Osteoblast (primary cell): ENCODE measurements at regions not wholly inside any gene's neighbourhood (a gene's known extent, or its start where the extent isn't known, plus 50 kb on each side); places are given as distances from the start of the nearest gene placed in this dataset.
A peak's percentile ranks its signal among the peaks of the same experiment; 100 is the strongest.

ENCODE experiments used
- DNase-seq: peaks from one replicate; pipeline ENCODE4 v3.0.0; 2011; ENCODE audit warnings: low spot score, mixed read lengths; ENCODE audit not compliant: insufficient read length; ENCODE audit errors: missing footprints
- H2AFZ ChIP-seq: 2 replicates; pipeline ENCODE4 v1.6.0; 2011; ENCODE audit warnings: mild to moderate bottlenecking, low read length
- H3K27ac ChIP-seq: 2 replicates; pipeline ENCODE4 v1.5.1; 2011; ENCODE audit warnings: mild to moderate bottlenecking, low read depth, low read length, moderate library complexity
- H3K27me3 ChIP-seq: 2 replicates; pipeline ENCODE4 v1.6.0; 2012; ENCODE audit warnings: mild to moderate bottlenecking, control low read depth, inconsistent platforms, low read length, moderate library complexity; ENCODE audit not compliant: insufficient read depth
- H3K36me3 ChIP-seq: 2 replicates; pipeline ENCODE4 v1.5.1; 2011; ENCODE audit warnings: mild to moderate bottlenecking, low read length, control low read depth, moderate library complexity; ENCODE audit not compliant: insufficient read depth
- H3K4me1 ChIP-seq: 2 replicates; pipeline ENCODE4 v1.5.1; 2011; ENCODE audit warnings: mild to moderate bottlenecking, low read length, control low read depth, moderate library complexity; ENCODE audit not compliant: insufficient read depth
- H3K4me2 ChIP-seq: 2 replicates; pipeline ENCODE4 v1.6.0; 2011; ENCODE audit warnings: mild to moderate bottlenecking, low read length; ENCODE audit not compliant: insufficient read depth
- H3K4me3 ChIP-seq: fragments of 200-600 bp; sonication (generic); 3 replicates; pipeline ENCODE4 v1.5.1; 2012; ENCODE audit warnings: mild to moderate bottlenecking, low read length, inconsistent platforms; ENCODE audit not compliant: insufficient read depth
- H3K79me2 ChIP-seq: 2 replicates; pipeline ENCODE4 v1.6.0; 2012; ENCODE audit warnings: mild to moderate bottlenecking, low read length, control low read depth, inconsistent platforms; ENCODE audit not compliant: insufficient read depth
- H3K9me3 ChIP-seq: 2 replicates; pipeline ENCODE4 v1.5.1; 2011; ENCODE audit warnings: low read depth, low read length, control low read depth
- H4K20me1 ChIP-seq: 2 replicates; pipeline ENCODE4 v1.6.0; 2012; ENCODE audit warnings: mild to moderate bottlenecking, low read length, control low read depth; ENCODE audit not compliant: insufficient read depth
- CTCF ChIP-seq: IDR thresholded peaks from 2 replicates; pipeline ENCODE4 v1.5.1; 2011; ENCODE audit warnings: mild to moderate bottlenecking, low read depth, low read length, moderate library complexity; ENCODE audit errors: extremely low read depth

GRCh38 chr1:98299861-98300260 is 361.7 kb upstream of the SNX7 start:
- Histone ChIP-seq H3K36me3 (no peaks in the 10 kb centered on the region), H3K27ac (no peak overlapping the region), H3K27me3 (no peaks in the 10 kb centered on the region), H3K79me2 (no peaks in the 10 kb centered on the region), H2AFZ (no peak overlapping the region), H3K4me1 (no peaks in the 10 kb centered on the region), H3K4me3 (no peak overlapping the region), H3K4me2 (no peak overlapping the region), H3K9me3 (no peaks in the 10 kb centered on the region), H4K20me1 (no peaks in the 10 kb centered on the region)
- no peak for DNase-seq
- no peak for TF ChIP-seq CTCF

- H3K4me2 ChIP-seq, result no peak overlapping the region
- H3K27me3 ChIP-seq, result no peaks in the 10 kb centered on the region
- no peaks in the 10 kb centered on the region for H3K79me2 ChIP-seq
- no peak for DNase-seq
- H4K20me1 ChIP-seq, result no peaks in the 10 kb centered on the region
- no peak overlapping the region for H3K27ac ChIP-seq
- H3K9me3 ChIP-seq, result no peaks in the 10 kb centered on the region
- no peak for TF ChIP-seq CTCF
- no peaks in the 10 kb centered on the region for H3K4me1 ChIP-seq
- H3K36me3 ChIP-seq, result no peaks in the 10 kb centered on the region
- no peak overlapping the region for H3K4me3 ChIP-seq
- H2AFZ ChIP-seq, result no peak overlapping the region
These were observed 362.2 kb upstream of the SNX7 start for GRCh38 chr1:98299313-98299712.

GRCh38 chr1:98298319-98298718 is 363.2 kb upstream of the SNX7 start:
- Histone ChIP-seq H3K4me3 (no peak overlapping the region), H3K36me3 (no peaks in the 10 kb centered on the region), H4K20me1 (no peaks in the 10 kb centered on the region), H2AFZ (no peak overlapping the region), H3K9me3 (no peaks in the 10 kb centered on the region), H3K4me2 (no peak overlapping the region), H3K27me3 (no peaks in the 10 kb centered on the region), H3K79me2 (no peaks in the 10 kb centered on the region), H3K27ac (no peak overlapping the region), H3K4me1 (no peaks in the 10 kb centered on the region)
- TF ChIP-seq CTCF, result no peak
- DNase-seq, result peak; percentile 48

GRCh38 chr1:98296681-98297080 is 364.8 kb upstream of the SNX7 start:
- Histone ChIP-seq H3K27me3 (no peaks in the 10 kb centered on the region), H3K36me3 (no peaks in the 10 kb centered on the region), H3K79me2 (no peaks in the 10 kb centered on the region), H3K4me3 (no peak overlapping the region), H2AFZ (no peak overlapping the region), H3K4me1 (no peaks in the 10 kb centered on the region), H3K4me2 (no peak overlapping the region), H3K27ac (no peak overlapping the region), H3K9me3 (no peaks in the 10 kb centered on the region), H4K20me1 (no peaks in the 10 kb centered on the region)
- DNase-seq, result no peak
- no peak for TF ChIP-seq CTCF
